ENCODE measurements at regions not wholly inside any gene's neighbourhood (a gene's known extent, or its start where the extent isn't known, plus 50 kb on each side); places are given as distances from the start of the nearest gene placed in this dataset.

GRCh38 chr2:94964193-94964592 is 61.3 kb upstream of the MAL start:
- no peaks in the 10 kb centered on the region for H4K20me1 ChIP-seq (ENCODE audit: insufficient read depth, poor library complexity, severe bottlenecking)
- no peaks in the 10 kb centered on the region for H3K27me3 ChIP-seq
- H3K4me2 ChIP-seq, result no peak overlapping the region
- H3K36me3 ChIP-seq (replicated peaks; ENCODE audit: insufficient read depth, low read depth), result no peaks in the 10 kb centered on the region
- no peak overlapping the region for H2AFZ ChIP-seq
- no peak for DNase-seq (ENCODE audit: low spot score)
- no peak overlapping the region for H3K27ac ChIP-seq
- no peak overlapping the region for H3K4me3 ChIP-seq
- H3K4me1 ChIP-seq (ENCODE audit: insufficient read depth), result no peaks in the 10 kb centered on the region
- TF ChIP-seq EZH2phosphoT487 (IDR thresholded peaks at IDR 0.05; ENCODE audit: low read depth, severe bottlenecking, unreplicated experiment), result no peak
- TF ChIP-seq EZH2 (IDR thresholded peaks at IDR 0.05; ENCODE audit: borderline replicate concordance), result no peak
- TF ChIP-seq CTCF (IDR thresholded peaks at IDR 0.05; ENCODE audit: poor library complexity), result no peak
- 47% methylated on average over 5 of the region's 5 CpGs for WGBS (ENCODE audit: low lambda C conversion rate, missing lambda C conversion rate)
- H3K9me3 ChIP-seq (ENCODE audit: low read depth), result peaks cover 2% of the 10 kb centered on the region
- no peaks in the 10 kb centered on the region for H3K9me2 ChIP-seq (replicated peaks; ENCODE audit: insufficient read depth)
- no peaks in the 10 kb centered on the region for H3K79me2 ChIP-seq

- Histone ChIP-seq H3K4me3 (no peak overlapping the region), H2AFZ (no peak overlapping the region), H3K9me2 (replicated peaks; ENCODE audit: insufficient read depth) (no peaks in the 10 kb centered on the region), H3K79me2 (no peaks in the 10 kb centered on the region), H3K4me1 (ENCODE audit: insufficient read depth) (no peaks in the 10 kb centered on the region), H4K20me1 (ENCODE audit: insufficient read depth, poor library complexity, severe bottlenecking) (no peaks in the 10 kb centered on the region), H3K9me3 (ENCODE audit: low read depth) (peaks cover 2% of the 10 kb centered on the region), H3K4me2 (no peak overlapping the region), H3K36me3 (replicated peaks; ENCODE audit: insufficient read depth, low read depth) (no peaks in the 10 kb centered on the region), H3K27me3 (no peaks in the 10 kb centered on the region), H3K27ac (no peak overlapping the region)
- no peak for TF ChIP-seq EZH2 (IDR thresholded peaks at IDR 0.05; ENCODE audit: borderline replicate concordance)
- TF ChIP-seq EZH2phosphoT487 (IDR thresholded peaks at IDR 0.05; ENCODE audit: low read depth, severe bottlenecking, unreplicated experiment), result no peak
- TF ChIP-seq CTCF (IDR thresholded peaks at IDR 0.05; ENCODE audit: poor library complexity), result no peak
- no peak for DNase-seq (ENCODE audit: low spot score)
- WGBS (ENCODE audit: low lambda C conversion rate, missing lambda C conversion rate), result 63% methylated on average over 1 of the region's 1 CpG
These were observed 58.8 kb upstream of the MAL start for GRCh38 chr2:94966689-94967088.

- H3K4me1 ChIP-seq (ENCODE audit: insufficient read depth), result no peaks in the 10 kb centered on the region
- H3K27ac ChIP-seq, result no peak overlapping the region
- WGBS (ENCODE audit: low lambda C conversion rate, missing lambda C conversion rate), result 66% methylated on average over 4 of the region's 4 CpGs
- no peaks in the 10 kb centered on the region for H3K79me2 ChIP-seq
- peaks cover 2% of the 10 kb centered on the region for H3K9me3 ChIP-seq (ENCODE audit: low read depth)
- no peaks in the 10 kb centered on the region for H3K27me3 ChIP-seq
- H3K9me2 ChIP-seq (replicated peaks; ENCODE audit: insufficient read depth), result no peaks in the 10 kb centered on the region
- no peak overlapping the region for H2AFZ ChIP-seq
- TF ChIP-seq EZH2phosphoT487 (IDR thresholded peaks at IDR 0.05; ENCODE audit: low read depth, severe bottlenecking, unreplicated experiment) (no peak), EZH2 (IDR thresholded peaks at IDR 0.05; ENCODE audit: borderline replicate concordance) (no peak), CTCF (IDR thresholded peaks at IDR 0.05; ENCODE audit: poor library complexity) (no peak)
- no peak overlapping the region for H3K4me2 ChIP-seq
- no peak overlapping the region for H3K4me3 ChIP-seq
- DNase-seq (ENCODE audit: low spot score), result no peak
- H4K20me1 ChIP-seq (ENCODE audit: insufficient read depth, poor library complexity, severe bottlenecking), result no peaks in the 10 kb centered on the region
- H3K36me3 ChIP-seq (replicated peaks; ENCODE audit: insufficient read depth, low read depth), result no peaks in the 10 kb centered on the region
These were observed 55.2 kb upstream of the MAL start for GRCh38 chr2:94970353-94970752.

All from hepatocyte (in vitro differentiated cells).